Stimulated activated CD4-positive, alpha-beta T cell treated with anti-CD3 and anti-CD28 coated beads, Interleukin-4, amount 100 ng/mL, for 24 hours (primary cell): ENCODE measurements at regions not wholly inside any gene's neighbourhood (a gene's known extent, or its start where the extent isn't known, plus 50 kb on each side); places are given as distances from the start of the nearest gene placed in this dataset.
A peak's percentile ranks its signal among the peaks of the same experiment; 100 is the strongest.

Experiments
- DNase-seq: peaks from one replicate; pipeline ENCODE4 v3.0.0-alpha.2; 2020

- no peak for DNase-seq
Measured at GRCh38 chr1:224486801-224487583, 52.4 kb upstream of the WDR26 start.

GRCh38 chr1:224488806-224489499 lies 54.4 kb upstream of the WDR26 start:
- no peak for DNase-seq

- no peak for DNase-seq
Measured at GRCh38 chr1:224489534-224490365, 55.2 kb upstream of the WDR26 start.

- DNase-seq = no peak
Measured at GRCh38 chr1:224490549-224491537, 56.2 kb upstream of the WDR26 start.

GRCh38 chr1:224492015-224492414 lies 57.4 kb upstream of the WDR26 start:
- no peak for DNase-seq

GRCh38 chr1:224492632-224493031 lies 58.0 kb upstream of the WDR26 start:
- DNase-seq = no peak

- no peak for DNase-seq
Measured at GRCh38 chr1:224493269-224493668, 58.7 kb upstream of the WDR26 start.

GRCh38 chr1:224494343-224494742 lies 59.7 kb upstream of the WDR26 start:
- DNase-seq = no peak

- no peak for DNase-seq
Measured at GRCh38 chr1:224495866-224496265, 61.3 kb upstream of the WDR26 start.

GRCh38 chr1:224496826-224497225 lies 62.2 kb upstream of the WDR26 start:
- no peak for DNase-seq

GRCh38 chr1:224497714-224498573 lies 63.3 kb upstream of the WDR26 start:
- DNase-seq = peak; percentile 80

- DNase-seq = no peak
Measured at GRCh38 chr1:224498574-224499170, 64.1 kb upstream of the WDR26 start.

GRCh38 chr1:224499204-224499603 lies 64.6 kb upstream of the WDR26 start:
- DNase-seq = no peak

GRCh38 chr1:224500796-224501195 lies 66.2 kb upstream of the WDR26 start:
- DNase-seq = no peak

- DNase-seq = no peak
Measured at GRCh38 chr1:224501836-224502235, 67.2 kb upstream of the WDR26 start.

- DNase-seq = no peak
Measured at GRCh38 chr1:224502459-224503160, 68.0 kb upstream of the WDR26 start.

- no peak for DNase-seq
Measured at GRCh38 chr1:224503161-224504118, 68.8 kb upstream of the WDR26 start.

GRCh38 chr1:224504297-224505041 lies 69.9 kb upstream of the WDR26 start:
- DNase-seq = no peak
